CD4-positive, alpha-beta T cell treated with Interleukin-2 at 100 ng/mL for 4 hours (primary cell): ENCODE measurements at regions not wholly inside any gene's neighbourhood (a gene's known extent, or its start where the extent isn't known, plus 50 kb on each side); places are given as distances from the start of the nearest gene placed in this dataset.

ENCODE experiments used
- DNase-seq: peaks from one replicate; pipeline ENCODE4 v3.0.0-alpha.2; 2020; ENCODE audit warnings: low spot score

GRCh38 chr16:6280055-6280454, 1052.6 kb upstream of the RBFOX1 start:
- no peak for DNase-seq

GRCh38 chr16:6279286-6279685, 1053.4 kb upstream of the RBFOX1 start:
- no peak for DNase-seq

GRCh38 chr16:6274351-6274750, 1058.3 kb upstream of the RBFOX1 start:
- no peak for DNase-seq

- no peak for DNase-seq
These were observed 1065.0 kb upstream of the RBFOX1 start for GRCh38 chr16:6267682-6268081.

GRCh38 chr16:6266703-6267102, 1065.9 kb upstream of the RBFOX1 start:
- DNase-seq, result no peak

GRCh38 chr16:6265968-6266367, 1066.7 kb upstream of the RBFOX1 start:
- no peak for DNase-seq

GRCh38 chr16:6258056-6258455, 1074.6 kb upstream of the RBFOX1 start:
- DNase-seq, result no peak

GRCh38 chr16:6252541-6252940, 1080.1 kb upstream of the RBFOX1 start:
- DNase-seq, result no peak

- no peak for DNase-seq
These were observed 1082.1 kb upstream of the RBFOX1 start for GRCh38 chr16:6250511-6250910.

- no peak for DNase-seq
These were observed 1082.8 kb upstream of the RBFOX1 start for GRCh38 chr16:6249863-6250262.

- DNase-seq, result no peak
These were observed 1084.4 kb upstream of the RBFOX1 start for GRCh38 chr16:6248199-6248598.

- DNase-seq, result no peak
These were observed 1084.9 kb upstream of the RBFOX1 start for GRCh38 chr16:6247775-6248174.

GRCh38 chr16:6247150-6247549, 1085.5 kb upstream of the RBFOX1 start:
- DNase-seq, result no peak

- no peak for DNase-seq
These were observed 1086.4 kb upstream of the RBFOX1 start for GRCh38 chr16:6246266-6246665.

- DNase-seq, result no peak
These were observed 1100.6 kb upstream of the RBFOX1 start for GRCh38 chr16:6232056-6232455.

- no peak for DNase-seq
These were observed 1101.2 kb upstream of the RBFOX1 start for GRCh38 chr16:6231398-6231797.

GRCh38 chr16:6229186-6229585, 1103.5 kb upstream of the RBFOX1 start:
- no peak for DNase-seq

- DNase-seq, result no peak
These were observed 1113.8 kb upstream of the RBFOX1 start for GRCh38 chr16:6218855-6219254.

GRCh38 chr16:6216836-6217235, 1115.8 kb upstream of the RBFOX1 start:
- DNase-seq, result no peak

GRCh38 chr16:6211644-6212043, 1114.0 kb upstream of the EEF2KMT start:
- no peak for DNase-seq

- DNase-seq, result no peak
These were observed 1111.8 kb upstream of the EEF2KMT start for GRCh38 chr16:6209355-6209930.

- no peak for DNase-seq
These were observed 1110.0 kb upstream of the EEF2KMT start for GRCh38 chr16:6207580-6207979.

- no peak for DNase-seq
These were observed 1109.5 kb upstream of the EEF2KMT start for GRCh38 chr16:6207124-6207523.

GRCh38 chr16:6206080-6206479, 1108.5 kb upstream of the EEF2KMT start:
- no peak for DNase-seq

GRCh38 chr16:6204945-6205344, 1107.3 kb upstream of the EEF2KMT start:
- no peak for DNase-seq
